PC-9 (cell line): ENCODE measurements at regions not wholly inside any gene's neighbourhood (a gene's known extent, or its start where the extent isn't known, plus 50 kb on each side); places are given as distances from the start of the nearest gene placed in this dataset.

Source experiments
- EZH2 ChIP-seq: fragments of 200-600 bp; sonication (generic); IDR thresholded peaks from 2 replicates; pipeline ENCODE4 v1.8.0; 2017; ENCODE audit warnings: antibody characterized with exemption, low read depth
- TF ChIP-seq, protein P1 (sequence below): fragments of 200-600 bp; sonication (generic); conservative IDR thresholded peaks from 2 replicates; pipeline ENCODE4 v1.6.1; 2017; ENCODE audit warnings: mixed run types, antibody characterized with exemption, mild to moderate bottlenecking, moderate library complexity

DNA sequence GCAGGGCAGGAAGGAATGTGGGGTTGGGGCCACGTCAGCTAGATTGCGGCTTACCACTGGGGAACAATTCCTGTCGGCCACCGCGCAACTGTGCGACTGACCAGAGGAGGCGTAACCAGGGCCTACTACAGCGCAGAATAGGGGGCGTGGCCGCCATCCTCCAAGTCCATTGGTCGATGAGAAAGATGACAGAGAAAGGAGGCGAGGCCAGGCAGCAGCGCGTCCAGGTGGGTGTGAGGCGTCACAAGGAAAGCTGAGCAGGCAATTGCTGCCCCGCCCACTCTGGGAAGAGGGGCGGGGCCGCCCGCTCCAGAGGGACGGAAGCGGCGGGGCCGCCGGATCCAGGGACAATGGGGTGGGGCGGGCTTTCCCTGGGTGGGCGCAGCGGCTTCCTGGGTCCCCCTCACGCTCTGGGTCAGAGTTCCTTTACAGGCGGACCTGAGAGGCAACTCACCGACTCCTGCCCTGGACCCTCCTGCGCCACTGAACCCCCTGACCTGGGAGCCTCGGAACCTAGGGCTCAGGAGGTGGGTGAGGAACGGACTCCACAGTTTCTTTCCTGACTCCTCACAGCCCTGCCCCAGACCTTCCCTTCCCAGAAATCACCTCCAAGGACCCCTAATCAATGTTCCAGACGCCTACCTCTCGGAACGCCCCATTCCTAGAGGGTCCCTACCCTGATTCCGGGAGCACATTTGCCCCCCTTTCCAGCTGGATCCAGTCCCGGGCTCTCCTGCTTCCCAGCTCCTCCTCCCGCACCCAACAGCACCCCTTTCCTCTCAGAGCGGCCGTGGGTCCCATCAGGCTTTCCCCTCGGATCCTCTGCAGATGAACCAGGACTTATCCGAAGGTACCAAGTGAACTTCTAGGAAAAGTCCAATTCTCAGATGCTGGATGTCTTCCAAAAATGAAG lies 101.5 kb upstream of the ZNF492 start:
- no peak for TF ChIP-seq EZH2
- TF ChIP-seq, protein P1, sequence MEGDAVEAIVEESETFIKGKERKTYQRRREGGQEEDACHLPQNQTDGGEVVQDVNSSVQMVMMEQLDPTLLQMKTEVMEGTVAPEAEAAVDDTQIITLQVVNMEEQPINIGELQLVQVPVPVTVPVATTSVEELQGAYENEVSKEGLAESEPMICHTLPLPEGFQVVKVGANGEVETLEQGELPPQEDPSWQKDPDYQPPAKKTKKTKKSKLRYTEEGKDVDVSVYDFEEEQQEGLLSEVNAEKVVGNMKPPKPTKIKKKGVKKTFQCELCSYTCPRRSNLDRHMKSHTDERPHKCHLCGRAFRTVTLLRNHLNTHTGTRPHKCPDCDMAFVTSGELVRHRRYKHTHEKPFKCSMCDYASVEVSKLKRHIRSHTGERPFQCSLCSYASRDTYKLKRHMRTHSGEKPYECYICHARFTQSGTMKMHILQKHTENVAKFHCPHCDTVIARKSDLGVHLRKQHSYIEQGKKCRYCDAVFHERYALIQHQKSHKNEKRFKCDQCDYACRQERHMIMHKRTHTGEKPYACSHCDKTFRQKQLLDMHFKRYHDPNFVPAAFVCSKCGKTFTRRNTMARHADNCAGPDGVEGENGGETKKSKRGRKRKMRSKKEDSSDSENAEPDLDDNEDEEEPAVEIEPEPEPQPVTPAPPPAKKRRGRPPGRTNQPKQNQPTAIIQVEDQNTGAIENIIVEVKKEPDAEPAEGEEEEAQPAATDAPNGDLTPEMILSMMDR = no peak
